ENCODE measurements at regions not wholly inside any gene's neighbourhood (a gene's known extent, or its start where the extent isn't known, plus 50 kb on each side); places are given as distances from the start of the nearest gene placed in this dataset.

GRCh38 chr16:55044201-55044975, 113.7 kb downstream of the IRX5 start:
- TF ChIP-seq CTCF (conservative IDR thresholded peaks at IDR 0.05; ENCODE audit: low read depth, low read length) (no peak), EZH2phosphoT487 (IDR thresholded peaks at IDR 0.05; ENCODE audit: borderline replicate concordance, low read length) (no peak), EZH2 (IDR thresholded peaks at IDR 0.05; ENCODE audit: low read length, unreplicated experiment) (no peak)
